ENCODE measurements at regions not wholly inside any gene's neighbourhood (a gene's known extent, or its start where the extent isn't known, plus 50 kb on each side); places are given as distances from the start of the nearest gene placed in this dataset.

- no peak for DNase-seq
These were observed 98.4 kb upstream of the LINGO1 start for GRCh38 chr15:77731067-77731466.

- no peak for DNase-seq
These were observed 95.1 kb upstream of the LINGO1 start for GRCh38 chr15:77727635-77728304.

GRCh38 chr15:77724715-77725114 is 92.0 kb upstream of the LINGO1 start:
- DNase-seq, result no peak

GRCh38 chr15:77723756-77724155 is 91.0 kb upstream of the LINGO1 start:
- DNase-seq, result no peak

- DNase-seq, result no peak
These were observed 90.2 kb upstream of the LINGO1 start for GRCh38 chr15:77722759-77723460.

GRCh38 chr15:77721963-77722362 is 89.3 kb upstream of the LINGO1 start:
- no peak for DNase-seq

GRCh38 chr15:77720655-77721054 is 87.9 kb upstream of the LINGO1 start:
- DNase-seq, result no peak

GRCh38 chr15:77720173-77720572 is 87.5 kb upstream of the LINGO1 start:
- DNase-seq, result no peak

GRCh38 chr15:77719450-77719849 is 86.7 kb upstream of the LINGO1 start:
- DNase-seq, result no peak

- DNase-seq, result no peak
These were observed 84.8 kb upstream of the LINGO1 start for GRCh38 chr15:77717333-77717990.

GRCh38 chr15:77716632-77717332 is 84.1 kb upstream of the LINGO1 start:
- DNase-seq, result no peak

- no peak for DNase-seq
These were observed 83.1 kb upstream of the LINGO1 start for GRCh38 chr15:77715860-77716259.

GRCh38 chr15:77715051-77715450 is 82.3 kb upstream of the LINGO1 start:
- no peak for DNase-seq

- no peak for DNase-seq
These were observed 81.8 kb upstream of the LINGO1 start for GRCh38 chr15:77714555-77714954.

- no peak for DNase-seq
These were observed 81.3 kb upstream of the LINGO1 start for GRCh38 chr15:77714023-77714422.

GRCh38 chr15:77713281-77713680 is 80.6 kb upstream of the LINGO1 start:
- no peak for DNase-seq

GRCh38 chr15:77712438-77712837 is 79.7 kb upstream of the LINGO1 start:
- DNase-seq, result no peak

- DNase-seq, result no peak
These were observed 77.9 kb upstream of the LINGO1 start for GRCh38 chr15:77710637-77711036.

- no peak for DNase-seq
These were observed 77.5 kb upstream of the LINGO1 start for GRCh38 chr15:77710206-77710605.

GRCh38 chr15:77709135-77709886 is 76.6 kb upstream of the LINGO1 start:
- DNase-seq, result no peak

- no peak for DNase-seq
These were observed 74.0 kb upstream of the LINGO1 start for GRCh38 chr15:77706482-77707244.
